HepG2 (cell line): ENCODE measurements at regions not wholly inside any gene's neighbourhood (a gene's known extent, or its start where the extent isn't known, plus 50 kb on each side); places are given as distances from the start of the nearest gene placed in this dataset.

Experiments used
- ARHGAP35 ChIP-seq: sonication (generic); formaldehyde crosslinking; IDR thresholded peaks from 2 replicates; pipeline ENCODE4 v1.9.0; 2022; ENCODE audit warnings: mild to moderate bottlenecking, inconsistent platforms, moderate library complexity, missing genetic modification reagents, borderline replicate concordance
- BCL6 ChIP-seq: IDR thresholded peaks from 2 replicates; pipeline ENCODE4 v1.6.1; 2016; ENCODE audit warnings: missing genetic modification reagents, missing compliant biosample characterization
- FOXA3 ChIP-seq: IDR thresholded peaks from 2 replicates; pipeline ENCODE4 v1.6.1; 2016; ENCODE audit warnings: missing genetic modification reagents, missing compliant biosample characterization
- HDAC1 ChIP-seq: sonication (generic); formaldehyde crosslinking; IDR thresholded peaks from 2 replicates; pipeline ENCODE4 v1.5.1; 2020; ENCODE audit warnings: mild to moderate bottlenecking, missing genetic modification reagents
- RARA ChIP-seq: IDR thresholded peaks from 2 replicates; pipeline ENCODE4 v1.6.1; 2016; ENCODE audit warnings: missing genetic modification reagents, missing compliant biosample characterization
- REPIN1 ChIP-seq: sonication (generic); formaldehyde crosslinking; IDR thresholded peaks from 2 replicates; pipeline ENCODE4 v1.8.0; 2022; ENCODE audit warnings: missing genetic modification reagents, low read depth, mild to moderate bottlenecking, borderline replicate concordance
- SIX4 ChIP-seq: sonication (generic); formaldehyde crosslinking; IDR thresholded peaks from 2 replicates; pipeline ENCODE4 v1.4.0; 2020; ENCODE audit warnings: missing genetic modification reagents
- TBX2 ChIP-seq: sonication (generic); formaldehyde crosslinking; IDR thresholded peaks from 2 replicates; pipeline ENCODE4 v1.5.0; 2020; ENCODE audit warnings: missing genetic modification reagents, mild to moderate bottlenecking, borderline replicate concordance
- TEAD3 ChIP-seq: optimal IDR thresholded peaks from 2 replicates; pipeline ENCODE3; 2016; ENCODE audit warnings: borderline replicate concordance
- TRIM24 ChIP-seq: sonication (generic); formaldehyde crosslinking; IDR thresholded peaks from 2 replicates; pipeline ENCODE4 v1.8.0; 2022; ENCODE audit warnings: mild to moderate bottlenecking, missing genetic modification reagents
- ZFP62 ChIP-seq: sonication (generic); formaldehyde crosslinking; IDR thresholded peaks from 2 replicates; pipeline ENCODE4 v1.4.0; 2020; ENCODE audit warnings: missing genetic modification reagents
- ZFX ChIP-seq: sonication (generic); formaldehyde crosslinking; IDR thresholded peaks from 2 replicates; pipeline ENCODE4 v1.4.0; 2020; ENCODE audit warnings: mild to moderate bottlenecking, low read depth, missing genetic modification reagents, moderate library complexity
- ZNF20 ChIP-seq: sonication (generic); formaldehyde crosslinking; IDR thresholded peaks from 2 replicates; pipeline ENCODE4 v1.4.0; 2020; ENCODE audit warnings: mild to moderate bottlenecking, moderate library complexity, missing genetic modification reagents
- ZNF382 ChIP-seq: sonication (generic); formaldehyde crosslinking; IDR thresholded peaks from 2 replicates; pipeline ENCODE4 v1.5.0; 2020; ENCODE audit warnings: missing genetic modification reagents, mild to moderate bottlenecking, borderline replicate concordance
- ZNF672 ChIP-seq: sonication (generic); formaldehyde crosslinking; IDR thresholded peaks from 2 replicates; pipeline ENCODE4 v1.8.1; 2022; ENCODE audit warnings: missing genetic modification reagents
- TF ChIP-seq, protein P1 (sequence below): sonication (generic); formaldehyde crosslinking; IDR thresholded peaks from 2 replicates; pipeline ENCODE4 v1.4.0; 2020; ENCODE audit warnings: missing genetic modification reagents
- TF ChIP-seq, protein P2 (sequence below): sonication (generic); formaldehyde crosslinking; IDR thresholded peaks from 2 replicates; pipeline ENCODE4 v1.4.0; 2020; ENCODE audit warnings: mild to moderate bottlenecking, missing genetic modification reagents, borderline replicate concordance
- TF ChIP-seq, protein P3 (sequence below): IDR thresholded peaks from 2 replicates; pipeline ENCODE4 v1.6.1; 2016; ENCODE audit warnings: missing genetic modification reagents, missing compliant biosample characterization
- TF ChIP-seq, protein P4 (sequence below): sonication (generic); formaldehyde crosslinking; IDR thresholded peaks from 2 replicates; pipeline ENCODE4 v1.8.1; 2023; ENCODE audit warnings: mild to moderate bottlenecking, missing genetic modification reagents
- TF ChIP-seq, protein P5 (sequence below): IDR thresholded peaks from 2 replicates; pipeline ENCODE4 v1.4.0; 2020; ENCODE audit warnings: mild to moderate bottlenecking, missing genetic modification reagents

DNA sequence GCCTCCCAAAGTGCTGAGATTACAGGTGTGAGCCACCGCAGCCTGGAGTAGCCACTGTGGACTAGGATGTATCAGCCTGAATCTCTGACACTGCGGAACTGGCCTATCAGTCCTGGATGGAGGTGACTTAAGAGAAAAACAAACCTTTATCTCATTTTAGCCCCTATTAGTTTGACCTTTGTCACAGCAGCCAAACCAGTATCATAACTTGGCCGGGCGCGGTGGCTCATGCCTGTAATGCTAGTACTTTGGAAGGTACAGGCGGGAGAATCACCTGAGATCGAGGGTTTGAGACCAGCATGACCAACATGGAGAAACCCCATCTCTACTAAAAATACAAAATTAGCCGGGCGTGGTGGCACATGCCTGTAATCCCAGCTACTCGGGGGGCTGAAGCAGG lies 51.8 kb upstream of the USP7 start (continued):
- TF ChIP-seq, protein P1, sequence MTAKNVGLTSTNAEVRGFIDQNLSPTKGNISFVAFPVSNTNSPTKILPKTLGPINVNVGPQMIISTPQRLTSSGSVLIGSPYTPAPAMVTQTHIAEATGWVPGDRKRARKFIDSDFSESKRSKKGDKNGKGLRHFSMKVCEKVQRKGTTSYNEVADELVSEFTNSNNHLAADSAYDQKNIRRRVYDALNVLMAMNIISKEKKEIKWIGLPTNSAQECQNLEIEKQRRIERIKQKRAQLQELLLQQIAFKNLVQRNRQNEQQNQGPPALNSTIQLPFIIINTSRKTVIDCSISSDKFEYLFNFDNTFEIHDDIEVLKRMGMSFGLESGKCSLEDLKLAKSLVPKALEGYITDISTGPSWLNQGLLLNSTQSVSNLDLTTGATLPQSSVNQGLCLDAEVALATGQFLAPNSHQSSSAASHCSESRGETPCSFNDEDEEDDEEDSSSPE: 0 out of 2 replicates have a peak, but pooled peaks have one; percentile 26
- peak; percentile 26; the same call in 1 of the 2 replicates for TF ChIP-seq FOXA3 (CRISPR knock-in tag)
- peak; percentile 33; the same call in 1 of the 2 replicates for TF ChIP-seq HDAC1
- TF ChIP-seq REPIN1 (CRISPR knock-in tag): no peak
- no peak for TF ChIP-seq ZNF672 (CRISPR knock-in tag)
- no peak for TF ChIP-seq SIX4 (CRISPR knock-in tag)
- no peak for TF ChIP-seq ZNF20 (CRISPR knock-in tag)
- TF ChIP-seq, protein P2, sequence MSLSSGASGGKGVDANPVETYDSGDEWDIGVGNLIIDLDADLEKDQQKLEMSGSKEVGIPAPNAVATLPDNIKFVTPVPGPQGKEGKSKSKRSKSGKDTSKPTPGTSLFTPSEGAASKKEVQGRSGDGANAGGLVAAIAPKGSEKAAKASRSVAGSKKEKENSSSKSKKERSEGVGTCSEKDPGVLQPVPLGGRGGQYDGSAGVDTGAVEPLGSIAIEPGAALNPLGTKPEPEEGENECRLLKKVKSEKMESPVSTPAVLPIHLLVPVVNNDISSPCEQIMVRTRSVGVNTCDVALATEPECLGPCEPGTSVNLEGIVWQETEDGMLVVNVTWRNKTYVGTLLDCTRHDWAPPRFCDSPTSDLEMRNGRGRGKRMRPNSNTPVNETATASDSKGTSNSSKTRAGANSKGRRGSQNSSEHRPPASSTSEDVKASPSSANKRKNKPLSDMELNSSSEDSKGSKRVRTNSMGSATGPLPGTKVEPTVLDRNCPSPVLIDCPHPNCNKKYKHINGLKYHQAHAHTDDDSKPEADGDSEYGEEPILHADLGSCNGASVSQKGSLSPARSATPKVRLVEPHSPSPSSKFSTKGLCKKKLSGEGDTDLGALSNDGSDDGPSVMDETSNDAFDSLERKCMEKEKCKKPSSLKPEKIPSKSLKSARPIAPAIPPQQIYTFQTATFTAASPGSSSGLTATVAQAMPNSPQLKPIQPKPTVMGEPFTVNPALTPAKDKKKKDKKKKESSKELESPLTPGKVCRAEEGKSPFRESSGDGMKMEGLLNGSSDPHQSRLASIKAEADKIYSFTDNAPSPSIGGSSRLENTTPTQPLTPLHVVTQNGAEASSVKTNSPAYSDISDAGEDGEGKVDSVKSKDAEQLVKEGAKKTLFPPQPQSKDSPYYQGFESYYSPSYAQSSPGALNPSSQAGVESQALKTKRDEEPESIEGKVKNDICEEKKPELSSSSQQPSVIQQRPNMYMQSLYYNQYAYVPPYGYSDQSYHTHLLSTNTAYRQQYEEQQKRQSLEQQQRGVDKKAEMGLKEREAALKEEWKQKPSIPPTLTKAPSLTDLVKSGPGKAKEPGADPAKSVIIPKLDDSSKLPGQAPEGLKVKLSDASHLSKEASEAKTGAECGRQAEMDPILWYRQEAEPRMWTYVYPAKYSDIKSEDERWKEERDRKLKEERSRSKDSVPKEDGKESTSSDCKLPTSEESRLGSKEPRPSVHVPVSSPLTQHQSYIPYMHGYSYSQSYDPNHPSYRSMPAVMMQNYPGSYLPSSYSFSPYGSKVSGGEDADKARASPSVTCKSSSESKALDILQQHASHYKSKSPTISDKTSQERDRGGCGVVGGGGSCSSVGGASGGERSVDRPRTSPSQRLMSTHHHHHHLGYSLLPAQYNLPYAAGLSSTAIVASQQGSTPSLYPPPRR (CRISPR knock-in tag): peak; percentile 44; the same call in 1 of the 2 replicates
- peak; percentile 51 for TF ChIP-seq TEAD3
- TF ChIP-seq, protein P3, sequence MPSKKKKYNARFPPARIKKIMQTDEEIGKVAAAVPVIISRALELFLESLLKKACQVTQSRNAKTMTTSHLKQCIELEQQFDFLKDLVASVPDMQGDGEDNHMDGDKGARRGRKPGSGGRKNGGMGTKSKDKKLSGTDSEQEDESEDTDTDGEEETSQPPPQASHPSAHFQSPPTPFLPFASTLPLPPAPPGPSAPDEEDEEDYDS (CRISPR knock-in tag): peak; percentile 16; the same call in 1 of the 2 replicates
- TF ChIP-seq, protein P4, sequence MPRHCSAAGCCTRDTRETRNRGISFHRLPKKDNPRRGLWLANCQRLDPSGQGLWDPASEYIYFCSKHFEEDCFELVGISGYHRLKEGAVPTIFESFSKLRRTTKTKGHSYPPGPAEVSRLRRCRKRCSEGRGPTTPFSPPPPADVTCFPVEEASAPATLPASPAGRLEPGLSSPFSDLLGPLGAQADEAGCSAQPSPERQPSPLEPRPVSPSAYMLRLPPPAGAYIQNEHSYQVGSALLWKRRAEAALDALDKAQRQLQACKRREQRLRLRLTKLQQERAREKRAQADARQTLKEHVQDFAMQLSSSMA (CRISPR knock-in tag): no peak
- no peak for TF ChIP-seq ZNF382 (CRISPR knock-in tag)
- TF ChIP-seq TBX2 (CRISPR knock-in tag): peak; percentile 56; the same call in 1 of the 2 replicates
- no peak for TF ChIP-seq ARHGAP35
- peak; percentile 23; the same call in 1 of the 2 replicates for TF ChIP-seq ZFX (CRISPR knock-in tag)
- TF ChIP-seq TRIM24 (CRISPR knock-in tag): no peak
- peak; percentile 27; the same call in 1 of the 2 replicates for TF ChIP-seq BCL6
- TF ChIP-seq RARA (CRISPR knock-in tag): peak; percentile 47; the same call in 1 of the 2 replicates
- TF ChIP-seq, protein P5, sequence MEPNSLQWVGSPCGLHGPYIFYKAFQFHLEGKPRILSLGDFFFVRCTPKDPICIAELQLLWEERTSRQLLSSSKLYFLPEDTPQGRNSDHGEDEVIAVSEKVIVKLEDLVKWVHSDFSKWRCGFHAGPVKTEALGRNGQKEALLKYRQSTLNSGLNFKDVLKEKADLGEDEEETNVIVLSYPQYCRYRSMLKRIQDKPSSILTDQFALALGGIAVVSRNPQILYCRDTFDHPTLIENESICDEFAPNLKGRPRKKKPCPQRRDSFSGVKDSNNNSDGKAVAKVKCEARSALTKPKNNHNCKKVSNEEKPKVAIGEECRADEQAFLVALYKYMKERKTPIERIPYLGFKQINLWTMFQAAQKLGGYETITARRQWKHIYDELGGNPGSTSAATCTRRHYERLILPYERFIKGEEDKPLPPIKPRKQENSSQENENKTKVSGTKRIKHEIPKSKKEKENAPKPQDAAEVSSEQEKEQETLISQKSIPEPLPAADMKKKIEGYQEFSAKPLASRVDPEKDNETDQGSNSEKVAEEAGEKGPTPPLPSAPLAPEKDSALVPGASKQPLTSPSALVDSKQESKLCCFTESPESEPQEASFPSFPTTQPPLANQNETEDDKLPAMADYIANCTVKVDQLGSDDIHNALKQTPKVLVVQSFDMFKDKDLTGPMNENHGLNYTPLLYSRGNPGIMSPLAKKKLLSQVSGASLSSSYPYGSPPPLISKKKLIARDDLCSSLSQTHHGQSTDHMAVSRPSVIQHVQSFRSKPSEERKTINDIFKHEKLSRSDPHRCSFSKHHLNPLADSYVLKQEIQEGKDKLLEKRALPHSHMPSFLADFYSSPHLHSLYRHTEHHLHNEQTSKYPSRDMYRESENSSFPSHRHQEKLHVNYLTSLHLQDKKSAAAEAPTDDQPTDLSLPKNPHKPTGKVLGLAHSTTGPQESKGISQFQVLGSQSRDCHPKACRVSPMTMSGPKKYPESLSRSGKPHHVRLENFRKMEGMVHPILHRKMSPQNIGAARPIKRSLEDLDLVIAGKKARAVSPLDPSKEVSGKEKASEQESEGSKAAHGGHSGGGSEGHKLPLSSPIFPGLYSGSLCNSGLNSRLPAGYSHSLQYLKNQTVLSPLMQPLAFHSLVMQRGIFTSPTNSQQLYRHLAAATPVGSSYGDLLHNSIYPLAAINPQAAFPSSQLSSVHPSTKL (CRISPR knock-in tag): peak; percentile 49
- TF ChIP-seq ZFP62 (CRISPR knock-in tag): no peak
